ENCODE measurements at regions not wholly inside any gene's neighbourhood (a gene's known extent, or its start where the extent isn't known, plus 50 kb on each side); places are given as distances from the start of the nearest gene placed in this dataset.

- Histone ChIP-seq H3K27ac (no peak overlapping the region), H3K4me3 (no peak overlapping the region), H3K27me3 (no peaks in the 10 kb centered on the region), H3K36me3 (no peaks in the 10 kb centered on the region), H3K4me1 (ENCODE audit: insufficient read depth) (no peaks in the 10 kb centered on the region), H3K9me3 (no peaks in the 10 kb centered on the region)
- 18 to 47% (median 32%) methylated on average over 3 of the region's 3 CpGs for WGBS, 3 donors
- DNase-seq = no peak
- intact Hi-C loops (cut with DNase I) = no loop called here
- TF ChIP-seq CTCF (IDR thresholded peaks at IDR 0.05) (no peak), POLR2A (IDR thresholded peaks at IDR 0.05) (no peak), EP300 (IDR thresholded peaks at IDR 0.05) (no peak)
Observed at GRCh38 chr12:103139876-103140275, 182.4 kb downstream of the ASCL1 start.

GRCh38 chr12:103140286-103140685, 182.8 kb downstream of the ASCL1 start:
- 8 to 18% (median 14%) methylated on average over 5 of the region's 5 CpGs for WGBS, 3 donors
- no peaks in the 10 kb centered on the region for H3K36me3 ChIP-seq
- intact Hi-C loops (cut with DNase I) = no loop called here
- H3K9me3 ChIP-seq = no peaks in the 10 kb centered on the region
- DNase-seq = no peak
- no peaks in the 10 kb centered on the region for H3K27me3 ChIP-seq
- H3K4me3 ChIP-seq = no peak overlapping the region
- H3K4me1 ChIP-seq (ENCODE audit: insufficient read depth) = no peaks in the 10 kb centered on the region
- no peak overlapping the region for H3K27ac ChIP-seq
- no peak for TF ChIP-seq EP300 (IDR thresholded peaks at IDR 0.05)
- no peak for TF ChIP-seq CTCF (IDR thresholded peaks at IDR 0.05)
- TF ChIP-seq POLR2A (IDR thresholded peaks at IDR 0.05) = no peak

GRCh38 chr12:103144278-103144677, 186.8 kb downstream of the ASCL1 start:
- TF ChIP-seq POLR2A (IDR thresholded peaks at IDR 0.05) = no peak
- Histone ChIP-seq H3K4me3 (no peak overlapping the region), H3K36me3 (no peaks in the 10 kb centered on the region), H3K4me1 (ENCODE audit: insufficient read depth) (no peaks in the 10 kb centered on the region), H3K27ac (no peak overlapping the region), H3K27me3 (no peaks in the 10 kb centered on the region), H3K9me3 (no peaks in the 10 kb centered on the region)
- intact Hi-C loops (cut with DNase I) = no loop called here
- DNase-seq = no peak
- WGBS, 3 donors = 82 to 89% (median 87%) methylated on average over 5 of the region's 5 CpGs

- H3K4me3 ChIP-seq = no peak overlapping the region
- no peaks in the 10 kb centered on the region for H3K27me3 ChIP-seq
- TF ChIP-seq CTCF (IDR thresholded peaks at IDR 0.05) (no peak), EP300 (IDR thresholded peaks at IDR 0.05) (no peak), POLR2A (IDR thresholded peaks at IDR 0.05) (no peak)
- intact Hi-C loops (cut with DNase I) = no loop called here
- 75 to 82% (median 79%) methylated on average over 2 of the region's 2 CpGs for WGBS, 3 donors
- no peak overlapping the region for H3K27ac ChIP-seq
- no peaks in the 10 kb centered on the region for H3K4me1 ChIP-seq (ENCODE audit: insufficient read depth)
- DNase-seq = no peak
- H3K9me3 ChIP-seq = no peaks in the 10 kb centered on the region
- H3K36me3 ChIP-seq = no peaks in the 10 kb centered on the region
Observed at GRCh38 chr12:103160622-103161021, 203.1 kb downstream of the ASCL1 start.

- Histone ChIP-seq H3K27me3 (no peaks in the 10 kb centered on the region), H3K9me3 (no peaks in the 10 kb centered on the region), H3K4me1 (ENCODE audit: insufficient read depth) (no peaks in the 10 kb centered on the region), H3K27ac (no peak overlapping the region), H3K4me3 (no peak overlapping the region), H3K36me3 (no peaks in the 10 kb centered on the region)
- 71 to 73% (median 73%) methylated on average over 5 of the region's 5 CpGs for WGBS, 3 donors
- intact Hi-C loops (cut with DNase I) = no loop called here
- DNase-seq = no peak
- no peak for TF ChIP-seq EP300 (IDR thresholded peaks at IDR 0.05)
- TF ChIP-seq CTCF (IDR thresholded peaks at IDR 0.05) = no peak
- no peak for TF ChIP-seq POLR2A (IDR thresholded peaks at IDR 0.05)
Observed at GRCh38 chr12:103161582-103162362, 204.3 kb downstream of the ASCL1 start.

All from ovary (tissue), 7 donors.